ENCODE measurements at regions not wholly inside any gene's neighbourhood (a gene's known extent, or its start where the extent isn't known, plus 50 kb on each side); places are given as distances from the start of the nearest gene placed in this dataset.

- no peak for TF ChIP-seq GATA3 (IDR thresholded peaks at IDR 0.05; ENCODE audit: low read depth, low read length)
- no peak for TF ChIP-seq GATA2 (IDR thresholded peaks at IDR 0.05; ENCODE audit: low read depth, low read length)
These were observed 219.5 kb upstream of the OTX2 start for GRCh38 chr14:57029620-57030253.

GRCh38 chr14:57025456-57025855 lies 215.2 kb upstream of the OTX2 start:
- TF ChIP-seq GATA2 (IDR thresholded peaks at IDR 0.05; ENCODE audit: low read depth, low read length) (no peak), GATA3 (IDR thresholded peaks at IDR 0.05; ENCODE audit: low read depth, low read length) (no peak)

- TF ChIP-seq GATA2 (IDR thresholded peaks at IDR 0.05; ENCODE audit: low read depth, low read length) (no peak), GATA3 (IDR thresholded peaks at IDR 0.05; ENCODE audit: low read depth, low read length) (no peak)
These were observed 212.3 kb upstream of the OTX2 start for GRCh38 chr14:57022608-57023007.

GRCh38 chr14:57018065-57018464 lies 207.8 kb upstream of the OTX2 start:
- TF ChIP-seq GATA3 (IDR thresholded peaks at IDR 0.05; ENCODE audit: low read depth, low read length) (no peak), GATA2 (IDR thresholded peaks at IDR 0.05; ENCODE audit: low read depth, low read length) (no peak)

- TF ChIP-seq GATA2 (IDR thresholded peaks at IDR 0.05; ENCODE audit: low read depth, low read length) (no peak), GATA3 (IDR thresholded peaks at IDR 0.05; ENCODE audit: low read depth, low read length) (no peak)
These were observed 203.7 kb upstream of the OTX2 start for GRCh38 chr14:57013987-57014386.

- peak; percentile 88 for TF ChIP-seq GATA2 (IDR thresholded peaks at IDR 0.05; ENCODE audit: low read depth, low read length)
- peak; percentile 76 for TF ChIP-seq GATA3 (IDR thresholded peaks at IDR 0.05; ENCODE audit: low read depth, low read length)
These were observed 199.6 kb upstream of the OTX2 start for GRCh38 chr14:57009585-57010515.

- TF ChIP-seq GATA2 (IDR thresholded peaks at IDR 0.05; ENCODE audit: low read depth, low read length) (no peak), GATA3 (IDR thresholded peaks at IDR 0.05; ENCODE audit: low read depth, low read length) (no peak)
These were observed 198.3 kb upstream of the OTX2 start for GRCh38 chr14:57008534-57008933.

GRCh38 chr14:56998728-56999127 lies 188.4 kb upstream of the OTX2 start:
- TF ChIP-seq GATA3 (IDR thresholded peaks at IDR 0.05; ENCODE audit: low read depth, low read length) = no peak
- no peak for TF ChIP-seq GATA2 (IDR thresholded peaks at IDR 0.05; ENCODE audit: low read depth, low read length)

- TF ChIP-seq GATA2 (IDR thresholded peaks at IDR 0.05; ENCODE audit: low read depth, low read length) (no peak), GATA3 (IDR thresholded peaks at IDR 0.05; ENCODE audit: low read depth, low read length) (no peak)
These were observed 186.6 kb upstream of the OTX2 start for GRCh38 chr14:56996721-56997399.

- TF ChIP-seq GATA2 (IDR thresholded peaks at IDR 0.05; ENCODE audit: low read depth, low read length) = no peak
- TF ChIP-seq GATA3 (IDR thresholded peaks at IDR 0.05; ENCODE audit: low read depth, low read length) = no peak
These were observed 184.7 kb upstream of the OTX2 start for GRCh38 chr14:56995010-56995409.

GRCh38 chr14:56992332-56992820 lies 182.1 kb upstream of the OTX2 start:
- TF ChIP-seq GATA3 (IDR thresholded peaks at IDR 0.05; ENCODE audit: low read depth, low read length) (no peak), GATA2 (IDR thresholded peaks at IDR 0.05; ENCODE audit: low read depth, low read length) (no peak)

- TF ChIP-seq GATA2 (IDR thresholded peaks at IDR 0.05; ENCODE audit: low read depth, low read length) = no peak
- no peak for TF ChIP-seq GATA3 (IDR thresholded peaks at IDR 0.05; ENCODE audit: low read depth, low read length)
These were observed 179.1 kb upstream of the OTX2 start for GRCh38 chr14:56989359-56989758.

- no peak for TF ChIP-seq GATA3 (IDR thresholded peaks at IDR 0.05; ENCODE audit: low read depth, low read length)
- TF ChIP-seq GATA2 (IDR thresholded peaks at IDR 0.05; ENCODE audit: low read depth, low read length) = no peak
These were observed 169.7 kb upstream of the OTX2 start for GRCh38 chr14:56979936-56980335.

GRCh38 chr14:56976211-56976610 lies 165.9 kb upstream of the OTX2 start:
- TF ChIP-seq GATA2 (IDR thresholded peaks at IDR 0.05; ENCODE audit: low read depth, low read length) = no peak
- no peak for TF ChIP-seq GATA3 (IDR thresholded peaks at IDR 0.05; ENCODE audit: low read depth, low read length)
